Neutrophil (primary cell): ENCODE measurements at regions not wholly inside any gene's neighbourhood (a gene's known extent, or its start where the extent isn't known, plus 50 kb on each side); places are given as distances from the start of the nearest gene placed in this dataset.
A peak's percentile ranks its signal among the peaks of the same experiment; 100 is the strongest.

ENCODE experiments used
- H3K27ac ChIP-seq: fragments of 200-600 bp; sonication (generic); 2 replicates; pipeline ENCODE4 v1.5.1; 2016; ENCODE audit warnings: mild to moderate bottlenecking, moderate library complexity
- H3K27me3 ChIP-seq: fragments of 200-600 bp; sonication (generic); 2 replicates; pipeline ENCODE4 v1.6.0; 2016; ENCODE audit warnings: mild to moderate bottlenecking
- H3K36me3 ChIP-seq: fragments of 200-600 bp; sonication (generic); 2 replicates; pipeline ENCODE4 v1.5.1; 2017
- H3K4me1 ChIP-seq, 2 experiments: fragments of 200-600 bp in 1 of 2; sonication (generic) in 1 of 2; 1 replicate in 1 of 2; 2 replicates in 1 of 2; pipeline versions ENCODE4 v1.5.1 to v1.6.1; 2013 to 2016; ENCODE audit warnings: low read depth in 1 of 2, low read length in 1 of 2, mild to moderate bottlenecking in 1 of 2, moderate library complexity in 1 of 2; ENCODE audit not compliant: control insufficient read depth in 1 of 2, insufficient read depth in 1 of 2
- H3K4me3 ChIP-seq, 2 experiments: fragments of 200-600 bp in 1 of 2; sonication (generic) in 1 of 2; 1 replicate in 1 of 2; 2 replicates in 1 of 2; pipeline ENCODE4 v1.5.1; 2013 to 2016; ENCODE audit warnings: low read depth in 1 of 2, low read length in 1 of 2, mild to moderate bottlenecking in 1 of 2, moderate library complexity in 1 of 2
- H3K9me3 ChIP-seq: fragments of 200-600 bp; sonication (generic); 2 replicates; pipeline ENCODE4 v1.5.1; 2016
- TF ChIP-seq, protein P1 (sequence below): fragments of 200-600 bp; sonication (generic); IDR thresholded peaks from 2 replicates; pipeline ENCODE4 v1.5.1; 2016; ENCODE audit warnings: antibody characterized with exemption

- Histone ChIP-seq H3K27ac (peak overlapping the region; percentile 89), H3K4me1 (peaks cover 55 to 57% of the 10 kb centered on the region in 2 experiments), H3K27me3 (no peaks in the 10 kb centered on the region), H3K4me3 (peak overlapping the region; percentile 42 to 45), H3K36me3 (no peaks in the 10 kb centered on the region), H3K9me3 (no peaks in the 10 kb centered on the region)
- TF ChIP-seq, protein P1, sequence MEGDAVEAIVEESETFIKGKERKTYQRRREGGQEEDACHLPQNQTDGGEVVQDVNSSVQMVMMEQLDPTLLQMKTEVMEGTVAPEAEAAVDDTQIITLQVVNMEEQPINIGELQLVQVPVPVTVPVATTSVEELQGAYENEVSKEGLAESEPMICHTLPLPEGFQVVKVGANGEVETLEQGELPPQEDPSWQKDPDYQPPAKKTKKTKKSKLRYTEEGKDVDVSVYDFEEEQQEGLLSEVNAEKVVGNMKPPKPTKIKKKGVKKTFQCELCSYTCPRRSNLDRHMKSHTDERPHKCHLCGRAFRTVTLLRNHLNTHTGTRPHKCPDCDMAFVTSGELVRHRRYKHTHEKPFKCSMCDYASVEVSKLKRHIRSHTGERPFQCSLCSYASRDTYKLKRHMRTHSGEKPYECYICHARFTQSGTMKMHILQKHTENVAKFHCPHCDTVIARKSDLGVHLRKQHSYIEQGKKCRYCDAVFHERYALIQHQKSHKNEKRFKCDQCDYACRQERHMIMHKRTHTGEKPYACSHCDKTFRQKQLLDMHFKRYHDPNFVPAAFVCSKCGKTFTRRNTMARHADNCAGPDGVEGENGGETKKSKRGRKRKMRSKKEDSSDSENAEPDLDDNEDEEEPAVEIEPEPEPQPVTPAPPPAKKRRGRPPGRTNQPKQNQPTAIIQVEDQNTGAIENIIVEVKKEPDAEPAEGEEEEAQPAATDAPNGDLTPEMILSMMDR = no peak
Measured at GRCh38 chr2:174668075-174668474, 70.5 kb upstream of the WIPF1 start.

- H3K27ac ChIP-seq = peak overlapping the region; percentile 89
- TF ChIP-seq, protein P1 = no peak
- H3K36me3 ChIP-seq = no peaks in the 10 kb centered on the region
- H3K27me3 ChIP-seq = no peaks in the 10 kb centered on the region
- peak overlapping the region; percentile 42 to 45 for H3K4me3 ChIP-seq
- peaks cover 63 to 64% of the 10 kb centered on the region in 2 experiments for H3K4me1 ChIP-seq
- no peaks in the 10 kb centered on the region for H3K9me3 ChIP-seq
Measured at GRCh38 chr2:174667250-174667860, 69.8 kb upstream of the WIPF1 start.

DNA sequence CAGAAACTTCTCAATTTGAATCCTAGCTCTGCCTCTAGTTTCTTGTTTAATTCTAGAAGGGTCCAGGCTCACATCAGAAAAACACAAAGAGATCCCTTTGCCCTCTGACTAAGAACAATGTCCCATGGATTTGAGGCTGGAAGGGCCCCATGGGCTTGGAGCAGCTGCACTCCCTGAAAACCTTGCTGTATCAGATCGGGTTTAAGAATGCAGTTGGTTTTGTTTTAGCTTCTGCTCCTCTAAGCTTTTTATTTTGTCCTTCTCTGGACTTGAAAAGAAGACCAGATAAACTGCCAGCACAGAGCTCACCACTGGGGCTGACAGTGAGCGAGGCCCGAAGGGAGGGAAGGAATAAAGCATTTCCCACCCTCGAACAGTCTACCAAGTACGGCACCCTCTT lies 69.2 kb upstream of the WIPF1 start:
- TF ChIP-seq, protein P1 = no peak
- Histone ChIP-seq H3K27ac (peak overlapping the region; percentile 89), H3K27me3 (no peaks in the 10 kb centered on the region), H3K4me1 (peaks cover 68% of the 10 kb centered on the region in 2 experiments), H3K9me3 (no peaks in the 10 kb centered on the region), H3K4me3 (peak overlapping the region; percentile 42 to 45), H3K36me3 (no peaks in the 10 kb centered on the region)

GRCh38 chr2:174666312-174666711 lies 68.7 kb upstream of the WIPF1 start:
- Histone ChIP-seq H3K27ac (peak overlapping the region; percentile 89), H3K36me3 (no peaks in the 10 kb centered on the region), H3K4me1 (peaks cover 68% of the 10 kb centered on the region in 2 experiments), H3K9me3 (no peaks in the 10 kb centered on the region), H3K27me3 (no peaks in the 10 kb centered on the region), H3K4me3 (peak overlapping the region; percentile 42 to 45)
- TF ChIP-seq, protein P1 = peak; percentile 14

DNA sequence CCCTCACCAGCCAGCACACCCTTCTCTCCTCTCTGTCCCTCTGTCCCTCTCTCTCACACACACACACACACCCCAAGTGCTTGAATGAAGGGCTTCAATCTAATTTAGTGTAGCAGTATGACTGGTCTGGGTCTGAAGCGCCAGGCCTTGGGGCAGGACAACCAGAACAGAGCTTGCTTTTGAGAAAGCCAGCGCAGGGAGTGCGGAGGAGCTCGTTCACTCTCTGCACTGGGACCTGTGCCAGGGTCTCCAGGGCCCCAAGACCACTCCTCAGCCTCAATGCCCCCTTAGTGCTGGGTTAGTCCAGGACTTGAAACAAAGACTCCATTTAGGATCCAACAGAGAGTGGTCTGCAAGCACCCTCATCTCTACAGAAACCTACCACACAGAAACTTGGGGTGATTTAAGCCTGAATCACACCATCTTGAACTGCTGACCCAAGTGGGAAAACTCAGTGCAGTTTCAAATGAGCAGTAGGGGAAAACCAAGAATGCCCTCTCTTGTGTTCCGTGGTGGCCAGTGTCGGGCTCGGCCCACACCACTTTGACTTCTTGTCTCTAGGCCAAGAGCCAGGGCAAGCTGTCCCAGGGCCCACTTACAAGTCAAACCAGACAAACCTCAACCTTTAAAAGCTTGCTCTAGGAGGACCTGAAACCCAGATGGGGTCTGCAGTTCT lies 66.6 kb upstream of the WIPF1 start:
- H3K4me1 ChIP-seq = peaks cover 68% of the 10 kb centered on the region in 2 experiments
- H3K36me3 ChIP-seq = no peaks in the 10 kb centered on the region
- TF ChIP-seq, protein P1 = no peak
- peak overlapping the region; percentile 47 to 49 for H3K4me3 ChIP-seq
- H3K9me3 ChIP-seq = no peaks in the 10 kb centered on the region
- peak overlapping the region; percentile 89 for H3K27ac ChIP-seq
- no peaks in the 10 kb centered on the region for H3K27me3 ChIP-seq
